ENCODE measurements at regions not wholly inside any gene's neighbourhood (a gene's known extent, or its start where the extent isn't known, plus 50 kb on each side); places are given as distances from the start of the nearest gene placed in this dataset.

DNA sequence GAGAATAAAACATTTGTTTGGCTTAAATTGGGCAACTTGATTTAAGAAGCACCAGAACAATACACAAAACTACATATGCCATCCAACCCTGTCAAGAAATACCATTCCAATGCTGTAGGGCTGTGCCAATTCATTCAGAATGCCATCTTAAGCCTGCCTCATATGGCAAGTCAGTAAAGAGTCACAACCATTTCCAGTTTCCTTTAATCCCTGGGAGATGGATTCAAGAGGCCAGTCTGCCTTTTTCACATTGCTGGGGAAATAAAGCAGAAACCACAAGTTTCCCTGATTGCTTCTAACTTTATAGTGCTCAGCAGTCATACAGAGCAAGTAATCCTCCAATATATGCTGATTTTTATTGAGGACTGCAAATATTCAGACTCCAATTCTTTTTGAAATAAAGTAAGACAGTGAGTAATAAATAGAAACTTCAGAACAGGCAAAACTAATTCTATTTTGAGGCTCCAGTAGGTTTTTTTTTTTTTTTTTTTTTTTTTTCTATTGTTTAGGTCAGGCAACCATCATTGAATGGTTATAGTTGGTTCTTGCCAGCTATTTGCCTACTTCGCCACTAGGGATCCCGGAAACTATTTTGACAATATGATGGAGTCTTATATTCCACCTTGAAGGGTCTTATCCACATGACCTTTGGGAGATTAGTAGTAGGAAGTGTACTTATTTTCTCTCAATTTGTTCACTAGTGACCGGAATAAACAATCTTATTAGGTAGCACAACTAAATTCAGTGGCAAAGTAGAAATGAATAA, 400.9 kb upstream of the MEF2C start:
- TF ChIP-seq SUZ12 (IDR thresholded peaks at IDR 0.05; ENCODE audit: extremely low read depth, insufficient read depth, insufficient read length) (no peak), YY1 (IDR thresholded peaks at IDR 0.05; ENCODE audit: insufficient read depth, insufficient read length) (no peak), ZNF274 (IDR thresholded peaks at IDR 0.05; ENCODE audit: low read depth, low read length) (no peak)

All from NT2/D1 (cell line).